HG03097 (cell line): ENCODE measurements at regions not wholly inside any gene's neighbourhood (a gene's known extent, or its start where the extent isn't known, plus 50 kb on each side); places are given as distances from the start of the nearest gene placed in this dataset.

Experiments
- ATAC-seq: cut with Tn5 transposase; IDR thresholded peaks from one replicate; pipeline ENCODE4 v1.9.1; 2021; ENCODE audit not compliant: unreplicated experiment, low FRiP score

- ATAC-seq, result no peak
Measured at GRCh38 chr12:45622210-45622937, 107.1 kb upstream of the ARID2 start.

GRCh38 chr12:45623221-45623620 lies 106.3 kb upstream of the ARID2 start:
- ATAC-seq, result no peak

- no peak for ATAC-seq
Measured at GRCh38 chr12:45623940-45624339, 105.6 kb upstream of the ARID2 start.

- no peak for ATAC-seq
Measured at GRCh38 chr12:45626965-45627364, 102.5 kb upstream of the ARID2 start.

- ATAC-seq, result no peak
Measured at GRCh38 chr12:45627407-45628069, 102.0 kb upstream of the ARID2 start.

- no peak for ATAC-seq
Measured at GRCh38 chr12:45629292-45629691, 100.2 kb upstream of the ARID2 start.

GRCh38 chr12:45633733-45634132 lies 95.8 kb upstream of the ARID2 start:
- ATAC-seq, result no peak

- ATAC-seq, result no peak
Measured at GRCh38 chr12:45634273-45634917, 95.1 kb upstream of the ARID2 start.

GRCh38 chr12:45637242-45637641 lies 92.3 kb upstream of the ARID2 start:
- no peak for ATAC-seq

GRCh38 chr12:45637706-45638105 lies 91.8 kb upstream of the ARID2 start:
- ATAC-seq, result no peak

- no peak for ATAC-seq
Measured at GRCh38 chr12:45638386-45638785, 91.1 kb upstream of the ARID2 start.

- ATAC-seq, result no peak
Measured at GRCh38 chr12:45644541-45644940, 85.0 kb upstream of the ARID2 start.

GRCh38 chr12:45646851-45647581 lies 82.5 kb upstream of the ARID2 start:
- no peak for ATAC-seq

- ATAC-seq, result no peak
Measured at GRCh38 chr12:45648070-45648469, 81.4 kb upstream of the ARID2 start.

GRCh38 chr12:45651029-45651428 lies 78.5 kb upstream of the ARID2 start:
- no peak for ATAC-seq

GRCh38 chr12:45654002-45654665 lies 75.4 kb upstream of the ARID2 start:
- no peak for ATAC-seq

- ATAC-seq, result no peak
Measured at GRCh38 chr12:45655186-45655585, 74.3 kb upstream of the ARID2 start.

- ATAC-seq, result no peak
Measured at GRCh38 chr12:45655743-45656142, 73.8 kb upstream of the ARID2 start.

- ATAC-seq, result no peak
Measured at GRCh38 chr12:45658020-45658419, 71.5 kb upstream of the ARID2 start.

- ATAC-seq, result no peak
Measured at GRCh38 chr12:45660330-45660729, 69.2 kb upstream of the ARID2 start.

GRCh38 chr12:45663455-45663854 lies 66.1 kb upstream of the ARID2 start:
- ATAC-seq, result no peak
